ENCODE measurements at regions not wholly inside any gene's neighbourhood (a gene's known extent, or its start where the extent isn't known, plus 50 kb on each side); places are given as distances from the start of the nearest gene placed in this dataset.

DNA sequence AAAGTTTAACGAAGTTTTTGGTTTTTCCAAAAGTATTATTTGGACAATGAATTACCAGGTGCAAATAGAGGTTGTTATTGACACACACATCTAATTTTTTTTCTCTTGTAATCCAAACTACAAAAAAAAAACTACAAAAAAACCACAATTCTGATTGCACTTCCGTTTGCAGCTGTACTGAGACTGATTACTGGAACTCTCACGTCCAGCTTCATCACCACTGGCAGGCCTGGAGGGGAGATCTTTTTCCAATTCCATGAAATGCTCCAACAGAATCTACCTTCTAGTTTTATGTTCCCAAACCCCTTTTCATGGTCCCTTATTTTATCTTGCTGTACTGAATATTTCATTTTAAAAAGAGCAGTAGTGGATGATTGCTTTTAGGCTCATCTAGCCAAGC, 1118.3 kb downstream of the C4orf33 start:
- TF ChIP-seq, protein P1, sequence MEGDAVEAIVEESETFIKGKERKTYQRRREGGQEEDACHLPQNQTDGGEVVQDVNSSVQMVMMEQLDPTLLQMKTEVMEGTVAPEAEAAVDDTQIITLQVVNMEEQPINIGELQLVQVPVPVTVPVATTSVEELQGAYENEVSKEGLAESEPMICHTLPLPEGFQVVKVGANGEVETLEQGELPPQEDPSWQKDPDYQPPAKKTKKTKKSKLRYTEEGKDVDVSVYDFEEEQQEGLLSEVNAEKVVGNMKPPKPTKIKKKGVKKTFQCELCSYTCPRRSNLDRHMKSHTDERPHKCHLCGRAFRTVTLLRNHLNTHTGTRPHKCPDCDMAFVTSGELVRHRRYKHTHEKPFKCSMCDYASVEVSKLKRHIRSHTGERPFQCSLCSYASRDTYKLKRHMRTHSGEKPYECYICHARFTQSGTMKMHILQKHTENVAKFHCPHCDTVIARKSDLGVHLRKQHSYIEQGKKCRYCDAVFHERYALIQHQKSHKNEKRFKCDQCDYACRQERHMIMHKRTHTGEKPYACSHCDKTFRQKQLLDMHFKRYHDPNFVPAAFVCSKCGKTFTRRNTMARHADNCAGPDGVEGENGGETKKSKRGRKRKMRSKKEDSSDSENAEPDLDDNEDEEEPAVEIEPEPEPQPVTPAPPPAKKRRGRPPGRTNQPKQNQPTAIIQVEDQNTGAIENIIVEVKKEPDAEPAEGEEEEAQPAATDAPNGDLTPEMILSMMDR (IDR thresholded peaks at IDR 0.05; ENCODE audit: extremely low read depth, low read depth, low read length) = no peak
- H3K36me3 ChIP-seq (ENCODE audit: insufficient read depth, low read length) = no peaks in the 10 kb centered on the region
- H4K20me1 ChIP-seq (ENCODE audit: insufficient read depth, low read length) = no peaks in the 10 kb centered on the region
- DNase-seq (ENCODE audit: insufficient read length, low spot score, missing footprints) = no peak
- no peaks in the 10 kb centered on the region for H3K79me2 ChIP-seq (ENCODE audit: insufficient read depth, low read length)
- H3K4me3 ChIP-seq (ENCODE audit: insufficient read depth, low read length) = no peak overlapping the region
- no peaks in the 10 kb centered on the region for H3K9me3 ChIP-seq (ENCODE audit: low read depth, low read length)
- no peaks in the 10 kb centered on the region for H3K27me3 ChIP-seq (ENCODE audit: insufficient read depth, low read length)
- no peak overlapping the region for H2AFZ ChIP-seq (ENCODE audit: low read length)
- H3K27ac ChIP-seq (ENCODE audit: low read depth, low read length) = no peak overlapping the region
- no peak overlapping the region for H3K4me2 ChIP-seq (ENCODE audit: insufficient read depth, low read length)
- H3K4me1 ChIP-seq (ENCODE audit: insufficient read depth, low read length) = no peaks in the 10 kb centered on the region

GRCh38 chr4:130233377-130234047, 1137.6 kb downstream of the C4orf33 start:
- TF ChIP-seq, protein P1 (IDR thresholded peaks at IDR 0.05; ENCODE audit: extremely low read depth, low read depth, low read length) = no peak
- Histone ChIP-seq H3K27ac (ENCODE audit: low read depth, low read length) (no peak overlapping the region), H3K4me3 (ENCODE audit: insufficient read depth, low read length) (no peak overlapping the region), H3K4me1 (ENCODE audit: insufficient read depth, low read length) (no peaks in the 10 kb centered on the region), H3K36me3 (ENCODE audit: insufficient read depth, low read length) (no peaks in the 10 kb centered on the region), H3K4me2 (ENCODE audit: insufficient read depth, low read length) (no peak overlapping the region), H2AFZ (ENCODE audit: low read length) (no peak overlapping the region), H4K20me1 (ENCODE audit: insufficient read depth, low read length) (no peaks in the 10 kb centered on the region), H3K27me3 (ENCODE audit: insufficient read depth, low read length) (no peaks in the 10 kb centered on the region), H3K9me3 (ENCODE audit: low read depth, low read length) (no peaks in the 10 kb centered on the region), H3K79me2 (ENCODE audit: insufficient read depth, low read length) (no peaks in the 10 kb centered on the region)
- no peak for DNase-seq (ENCODE audit: insufficient read length, low spot score, missing footprints)

- TF ChIP-seq, protein P1 (IDR thresholded peaks at IDR 0.05; ENCODE audit: extremely low read depth, low read depth, low read length) = no peak
- H3K27me3 ChIP-seq (ENCODE audit: insufficient read depth, low read length) = no peaks in the 10 kb centered on the region
- H3K27ac ChIP-seq (ENCODE audit: low read depth, low read length) = no peak overlapping the region
- no peaks in the 10 kb centered on the region for H3K36me3 ChIP-seq (ENCODE audit: insufficient read depth, low read length)
- H3K4me2 ChIP-seq (ENCODE audit: insufficient read depth, low read length) = no peak overlapping the region
- no peak overlapping the region for H3K4me3 ChIP-seq (ENCODE audit: insufficient read depth, low read length)
- no peaks in the 10 kb centered on the region for H3K9me3 ChIP-seq (ENCODE audit: low read depth, low read length)
- no peaks in the 10 kb centered on the region for H3K4me1 ChIP-seq (ENCODE audit: insufficient read depth, low read length)
- H3K79me2 ChIP-seq (ENCODE audit: insufficient read depth, low read length) = no peaks in the 10 kb centered on the region
- no peak for DNase-seq (ENCODE audit: insufficient read length, low spot score, missing footprints)
- no peak overlapping the region for H2AFZ ChIP-seq (ENCODE audit: low read length)
- no peaks in the 10 kb centered on the region for H4K20me1 ChIP-seq (ENCODE audit: insufficient read depth, low read length)
These were observed 1142.2 kb downstream of the C4orf33 start for GRCh38 chr4:130238121-130238520.

DNA sequence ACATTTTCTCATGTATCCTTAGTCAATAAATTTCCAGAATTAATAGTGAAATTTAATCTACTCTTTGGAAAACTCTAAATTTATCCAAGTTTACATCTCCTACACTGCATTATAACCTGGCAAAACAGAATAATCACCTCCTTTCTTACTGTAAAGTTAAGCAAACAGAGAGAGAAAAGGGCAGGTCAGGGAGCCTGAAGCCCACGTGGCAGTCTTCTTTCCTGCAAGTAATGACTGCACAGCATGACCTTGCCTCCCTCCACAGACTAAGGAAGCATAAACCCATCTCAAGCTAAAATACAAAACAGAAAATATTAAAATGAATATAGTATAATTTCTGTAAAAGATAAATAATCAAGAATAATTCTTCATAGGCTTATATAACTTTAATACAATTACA, 1153.0 kb downstream of the C4orf33 start:
- no peaks in the 10 kb centered on the region for H3K9me3 ChIP-seq (ENCODE audit: low read depth, low read length)
- TF ChIP-seq, protein P1 (IDR thresholded peaks at IDR 0.05; ENCODE audit: extremely low read depth, low read depth, low read length) = no peak
- no peak for DNase-seq (ENCODE audit: insufficient read length, low spot score, missing footprints)
- H3K4me2 ChIP-seq (ENCODE audit: insufficient read depth, low read length) = no peak overlapping the region
- H3K4me3 ChIP-seq (ENCODE audit: insufficient read depth, low read length) = no peak overlapping the region
- H3K27ac ChIP-seq (ENCODE audit: low read depth, low read length) = no peak overlapping the region
- H3K4me1 ChIP-seq (ENCODE audit: insufficient read depth, low read length) = no peaks in the 10 kb centered on the region
- H3K36me3 ChIP-seq (ENCODE audit: insufficient read depth, low read length) = no peaks in the 10 kb centered on the region
- no peaks in the 10 kb centered on the region for H3K79me2 ChIP-seq (ENCODE audit: insufficient read depth, low read length)
- no peaks in the 10 kb centered on the region for H3K27me3 ChIP-seq (ENCODE audit: insufficient read depth, low read length)
- no peak overlapping the region for H2AFZ ChIP-seq (ENCODE audit: low read length)
- H4K20me1 ChIP-seq (ENCODE audit: insufficient read depth, low read length) = no peaks in the 10 kb centered on the region
